IMR-90 (cell line): ENCODE measurements at regions not wholly inside any gene's neighbourhood (a gene's known extent, or its start where the extent isn't known, plus 50 kb on each side); places are given as distances from the start of the nearest gene placed in this dataset.

Experiments
- ATAC-seq: fragments of 200-7000 bp; cut with Tn5 transposase; 2 replicates; pipeline ENCODE4 v1.9.1; 2020; ENCODE audit warnings: low read depth, mild to moderate bottlenecking, moderate library complexity
- BruUV-seq: library from RNA; stranded (reverse); fragments of 400-500 nt; replicated peaks from 2 replicates; lab custom pipeline; 2021; lab: Mats Ljungman, UMichigan
- CTCF ChIA-PET: fragments of 300-600 bp; formaldehyde crosslinking; extraction: SDS; loops from one replicate; lab custom pipeline; 2021; ENCODE audit warnings: antibody characterized with exemption; lab: Yijun Ruan, JAX
- POLR2A ChIA-PET: fragments of 300-600 bp; sonication (Branson Sonifier 250); formaldehyde crosslinking; loops from one replicate; lab custom pipeline; 2022; ENCODE audit warnings: antibody characterized with exemption; ENCODE audit not compliant: unreplicated experiment; lab: Charles Lee
- DNase-seq: peaks from one replicate; pipeline ENCODE4 v3.0.0; 2013
- H2AFZ ChIP-seq: replicated peaks from 2 replicates; pipeline ENCODE3; 2013; ENCODE audit warnings: low read length, mild to moderate bottlenecking; ENCODE audit not compliant: poor library complexity
- H2AK5ac ChIP-seq: 2 replicates; pipeline ENCODE4 v1.6.1; 2013; ENCODE audit warnings: low read depth, low read length, inconsistent platforms
- H2AK9ac ChIP-seq: replicated peaks from 2 replicates; pipeline ENCODE3; 2013; ENCODE audit warnings: mild to moderate bottlenecking, low read depth, low read length, moderate library complexity; ENCODE audit not compliant: poor library complexity
- H2BK120ac ChIP-seq: 2 replicates; pipeline ENCODE4 v1.6.1; 2013; ENCODE audit warnings: low read depth, low read length, inconsistent platforms
- H2BK15ac ChIP-seq: 3 replicates; pipeline ENCODE4 v1.6.1; 2013; ENCODE audit warnings: low read depth, low read length, inconsistent platforms
- H2BK20ac ChIP-seq: 2 replicates; pipeline ENCODE4 v1.6.1; 2013; ENCODE audit warnings: low read depth, mild to moderate bottlenecking, inconsistent platforms, low read length, moderate library complexity
- H2BK5ac ChIP-seq: 2 replicates; pipeline ENCODE4 v1.6.1; 2013; ENCODE audit warnings: mild to moderate bottlenecking, low read depth, low read length, inconsistent platforms; ENCODE audit not compliant: poor library complexity, severe bottlenecking
- H3K14ac ChIP-seq: replicated peaks from 2 replicates; pipeline ENCODE4 v1.6.1; 2013; ENCODE audit warnings: low read depth, low read length, inconsistent platforms
- H3K18ac ChIP-seq: 2 replicates; pipeline ENCODE4 v1.6.1; 2013; ENCODE audit warnings: low read depth, low read length, control low read depth
- H3K23ac ChIP-seq: 2 replicates; pipeline ENCODE4 v1.6.1; 2013; ENCODE audit warnings: low read depth, low read length, inconsistent platforms
- H3K27ac ChIP-seq: 2 replicates; pipeline ENCODE4 v1.5.1; 2013; ENCODE audit warnings: mild to moderate bottlenecking, control low read depth, low read length; ENCODE audit not compliant: insufficient read depth
- H3K27me3 ChIP-seq: 2 replicates; pipeline ENCODE4 v1.6.1; 2013; ENCODE audit warnings: low read length; ENCODE audit not compliant: control insufficient read depth, insufficient read depth
- H3K36me3 ChIP-seq: 2 replicates; pipeline ENCODE4 v1.6.1; 2013; ENCODE audit warnings: low read length, mixed read lengths; ENCODE audit not compliant: control insufficient read depth, insufficient read depth
- H3K4ac ChIP-seq: 2 replicates; pipeline ENCODE4 v1.6.1; 2013; ENCODE audit warnings: low read depth, low read length, inconsistent platforms
- H3K4me1 ChIP-seq: 2 replicates; pipeline ENCODE4 v1.6.1; 2013; ENCODE audit warnings: low read length, mixed read lengths; ENCODE audit not compliant: control insufficient read depth, insufficient read depth
- H3K4me2 ChIP-seq: 2 replicates; pipeline ENCODE4 v1.6.1; 2013; ENCODE audit warnings: low read depth, mild to moderate bottlenecking, control low read depth, low read length, moderate library complexity
- H3K4me3 ChIP-seq: 2 replicates; pipeline ENCODE4 v1.5.1; 2013; ENCODE audit warnings: low read depth, mild to moderate bottlenecking, control low read depth, low read length, moderate library complexity; ENCODE audit not compliant: insufficient read depth
- H3K56ac ChIP-seq: 2 replicates; pipeline ENCODE4 v1.6.1; 2013; ENCODE audit warnings: low read length, inconsistent platforms; ENCODE audit not compliant: insufficient read depth; ENCODE audit errors: extremely low read depth
- H3K79me1 ChIP-seq, 2 experiments: 2 replicates each; pipeline ENCODE4 v1.6.1; 2013; ENCODE audit warnings: low read length in 2 of 2, inconsistent platforms in 1 of 2, low read depth in 1 of 2
- H3K9ac ChIP-seq: 2 replicates; pipeline ENCODE4 v1.6.1; 2013; ENCODE audit warnings: low read depth, low read length, control low read depth
- H3K9me1 ChIP-seq: 2 replicates; pipeline ENCODE4 v1.6.1; 2013; ENCODE audit warnings: low read length, inconsistent platforms; ENCODE audit not compliant: insufficient read depth
- H3K9me3 ChIP-seq: 2 replicates; pipeline ENCODE4 v1.6.1; 2013; ENCODE audit warnings: low read length; ENCODE audit not compliant: control insufficient read depth, insufficient read depth
- H4K20me1 ChIP-seq: 2 replicates; pipeline ENCODE4 v1.6.1; 2013; ENCODE audit warnings: low read length, inconsistent platforms; ENCODE audit not compliant: insufficient read depth
- H4K5ac ChIP-seq: 2 replicates; pipeline ENCODE4 v1.6.1; 2013; ENCODE audit warnings: mild to moderate bottlenecking, low read depth, low read length, control low read depth
- H4K8ac ChIP-seq, 2 experiments: 2 replicates each; pipeline ENCODE4 v1.6.1; 2013; ENCODE audit warnings: low read depth in 2 of 2, low read length in 2 of 2, control low read depth in 1 of 2, inconsistent platforms in 1 of 2
- H4K91ac ChIP-seq: 2 replicates; pipeline ENCODE4 v1.6.1; 2013; ENCODE audit warnings: low read depth, low read length, inconsistent platforms; ENCODE audit not compliant: insufficient read depth
- BHLHE40 ChIP-seq: fragments of 150-350 bp; IDR thresholded peaks from 2 replicates; pipeline ENCODE4 v1.6.1; 2016; ENCODE audit warnings: mild to moderate bottlenecking, low read depth, low read length
- CEBPB ChIP-seq: IDR thresholded peaks from 2 replicates; pipeline ENCODE4 v1.6.1; 2012; ENCODE audit warnings: low read depth, low read length, improper control_type of control experiment
- CHD1 ChIP-seq: IDR thresholded peaks from 2 replicates; pipeline ENCODE4 v1.6.1; 2012; ENCODE audit warnings: low read depth, low read length, improper control_type of control experiment
- FOS ChIP-seq: fragments of 150-350 bp; IDR thresholded peaks from 2 replicates; pipeline ENCODE4 v1.6.1; 2016; ENCODE audit warnings: low read depth, low read length
- MAFK ChIP-seq: IDR thresholded peaks from 2 replicates; pipeline ENCODE4 v1.6.1; 2012; ENCODE audit warnings: low read depth, low read length, improper control_type of control experiment
- MAZ ChIP-seq: IDR thresholded peaks from 2 replicates; pipeline ENCODE4 v1.6.1; 2012; ENCODE audit warnings: low read depth, mild to moderate bottlenecking, low read length, improper control_type of control experiment, moderate library complexity, borderline replicate concordance
- MXI1 ChIP-seq: IDR thresholded peaks from 2 replicates; pipeline ENCODE4 v1.6.1; 2012; ENCODE audit warnings: low read depth, mild to moderate bottlenecking, low read length, moderate library complexity, borderline replicate concordance
- NFE2L2 ChIP-seq: fragments of 150-350 bp; IDR thresholded peaks from 2 replicates; pipeline ENCODE4 v1.6.1; 2016; ENCODE audit warnings: low read depth, mild to moderate bottlenecking, low read length
- POLR2A ChIP-seq: IDR thresholded peaks from 2 replicates; pipeline ENCODE4 v1.6.1; 2012; ENCODE audit warnings: mild to moderate bottlenecking, low read depth, low read length
- RAD21 ChIP-seq: IDR thresholded peaks from 2 replicates; pipeline ENCODE4 v1.6.1; 2012; ENCODE audit warnings: low read length, improper control_type of control experiment
- RCOR1 ChIP-seq: IDR thresholded peaks from 2 replicates; pipeline ENCODE4 v1.6.1; 2012; ENCODE audit warnings: mild to moderate bottlenecking, low read length, improper control_type of control experiment; ENCODE audit not compliant: insufficient replicate concordance
- RFX5 ChIP-seq: IDR thresholded peaks from 2 replicates; pipeline ENCODE4 v1.8.0; 2012; ENCODE audit warnings: low read depth, mild to moderate bottlenecking, low read length, moderate library complexity
- SMC3 ChIP-seq: fragments of 150-350 bp; IDR thresholded peaks from 2 replicates; pipeline ENCODE4 v1.6.1; 2016; ENCODE audit warnings: low read depth, mild to moderate bottlenecking, antibody characterized with exemption, low read length, moderate library complexity
- WGBS, 2 experiments: methylation state at CpG; one replicate each; pipeline versions ENCODE4 v1.1.5 to v1.1.7; 2013; ENCODE audit warnings: missing lambda C conversion rate in 2 of 2; ENCODE audit not compliant: insufficient read length in 1 of 2; ENCODE audit errors: extremely low coverage in 2 of 2; 5-methylcytosine and 5-hydroxymethylcytosine counted together
- dilution Hi-C: fragments of 300-500 bp; cut with HindIII; formaldehyde crosslinking; loops from one replicate; pipeline ENCODE4 v1.14.3; 2018; ENCODE audit warnings: low sequenced_read_pairs; ENCODE audit not compliant: unreplicated experiment
- in situ Hi-C: fragments of 300-500 bp; cut with MboI; formaldehyde crosslinking; loops from 3 replicates; pipeline ENCODE4 v1.14.3; 2019; ENCODE audit warnings: low sequenced_read_pairs, inconsistent platforms, mixed read lengths
- intact Hi-C: fragments of 100-400 bp; cut with micrococcal nuclease; formaldehyde crosslinking; loops from 2 replicates; pipeline ENCODE4 v1.10.0; 2022
- TF ChIP-seq, protein P1 (sequence below): fragments of 150-350 bp; IDR thresholded peaks from 2 replicates; pipeline ENCODE4 v1.6.1; 2017; ENCODE audit warnings: mild to moderate bottlenecking, antibody characterized with exemption, low read length, low read depth
- TF ChIP-seq, protein P2 (sequence below): fragments of 150-350 bp; IDR thresholded peaks from 2 replicates; pipeline ENCODE4 v1.6.1; 2016; ENCODE audit warnings: low read depth, mild to moderate bottlenecking, low read length, moderate library complexity, borderline replicate concordance
- TF ChIP-seq, protein P3 (sequence below): conservative IDR thresholded peaks from 2 replicates; pipeline ENCODE4 v1.5.1; 2012; ENCODE audit warnings: mild to moderate bottlenecking, low read depth, low read length, improper control_type of control experiment

DNA sequence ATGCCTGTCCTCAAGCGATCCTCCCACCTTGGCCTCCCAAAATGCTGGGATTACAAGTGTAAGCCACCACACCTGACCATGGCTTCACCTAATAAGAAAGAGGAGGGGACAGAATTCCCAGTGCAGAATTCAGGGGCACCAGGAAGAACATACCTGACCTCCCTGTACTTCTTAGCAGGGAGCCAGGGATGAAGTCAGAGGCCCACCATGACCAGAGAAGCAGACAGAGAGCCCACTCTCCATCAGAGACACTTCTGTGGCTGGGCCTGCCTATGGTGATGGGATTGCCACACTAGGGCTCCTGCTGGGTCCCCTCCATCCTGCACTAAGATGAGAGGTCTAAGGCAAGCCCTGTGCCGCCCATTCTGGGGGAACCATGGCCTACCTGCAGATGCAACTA lies 157.4 kb upstream of the LYZL2 start:
- no peak overlapping the region for H3K14ac ChIP-seq
- dilution Hi-C loops: no loop called here

More for the DNA sequence above, 157.4 kb upstream of the LYZL2 start:
- Histone ChIP-seq H4K20me1 (no peaks in the 10 kb centered on the region), H2AK5ac (peak overlapping the region; percentile 77; the same call in 1 of the 2 replicates), H3K4me3 (no peak overlapping the region), H3K27ac (no peak overlapping the region), H3K9me3 (no peaks in the 10 kb centered on the region), H3K23ac (no peak overlapping the region), H3K4me2 (no peak overlapping the region), H4K8ac (no peak overlapping the region), H3K9me1 (peaks cover 16% of the 10 kb centered on the region), H2AFZ (no peak overlapping the region), H2BK5ac (no peak overlapping the region), H4K5ac (no peak overlapping the region), H2BK20ac (peak overlapping the region; percentile 88; the same call in 1 of the 2 replicates), H3K36me3 (no peaks in the 10 kb centered on the region), H3K27me3 (no peaks in the 10 kb centered on the region), H4K91ac (no peak overlapping the region), H3K79me1 (peaks cover 0 to 15% of the 10 kb centered on the region in 2 experiments; a peak in 2 of 4 replicates), H3K4me1 (peaks cover 22% of the 10 kb centered on the region), H2BK15ac (peak overlapping the region; percentile 5; the same call in 1 of the 3 replicates), H3K9ac (no peak overlapping the region), H2AK9ac (no peak overlapping the region), H3K4ac (peak overlapping the region; percentile 39), H3K18ac (no peak overlapping the region), H2BK120ac (peak overlapping the region; percentile 98; the same call in 1 of the 2 replicates), H3K56ac (no peak overlapping the region)
- DNase-seq (no peak), ATAC-seq (no peak)
- in situ Hi-C loops: loop anchor here (10.0 kb wide), 1 partner anchor 348 kb away; no protein-coding TSS in a partner anchor
- POLR2A ChIA-PET: interaction anchor here (0.9 kb wide), 1 partner anchor 347 kb away, joined by 4 read pairs; no protein-coding TSS in a partner anchor
- TF ChIP-seq, protein P1, sequence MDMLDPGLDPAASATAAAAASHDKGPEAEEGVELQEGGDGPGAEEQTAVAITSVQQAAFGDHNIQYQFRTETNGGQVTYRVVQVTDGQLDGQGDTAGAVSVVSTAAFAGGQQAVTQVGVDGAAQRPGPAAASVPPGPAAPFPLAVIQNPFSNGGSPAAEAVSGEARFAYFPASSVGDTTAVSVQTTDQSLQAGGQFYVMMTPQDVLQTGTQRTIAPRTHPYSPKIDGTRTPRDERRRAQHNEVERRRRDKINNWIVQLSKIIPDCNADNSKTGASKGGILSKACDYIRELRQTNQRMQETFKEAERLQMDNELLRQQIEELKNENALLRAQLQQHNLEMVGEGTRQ: no peak
- TF ChIP-seq NFE2L2 (no peak), MAFK (no peak), POLR2A (no peak), CEBPB (no peak), FOS (no peak), RCOR1 (no peak), CHD1 (no peak), MXI1 (no peak), MAZ (no peak), BHLHE40 (no peak), SMC3 (no peak), RAD21 (no peak), RFX5 (no peak)
- TF ChIP-seq, protein P2, sequence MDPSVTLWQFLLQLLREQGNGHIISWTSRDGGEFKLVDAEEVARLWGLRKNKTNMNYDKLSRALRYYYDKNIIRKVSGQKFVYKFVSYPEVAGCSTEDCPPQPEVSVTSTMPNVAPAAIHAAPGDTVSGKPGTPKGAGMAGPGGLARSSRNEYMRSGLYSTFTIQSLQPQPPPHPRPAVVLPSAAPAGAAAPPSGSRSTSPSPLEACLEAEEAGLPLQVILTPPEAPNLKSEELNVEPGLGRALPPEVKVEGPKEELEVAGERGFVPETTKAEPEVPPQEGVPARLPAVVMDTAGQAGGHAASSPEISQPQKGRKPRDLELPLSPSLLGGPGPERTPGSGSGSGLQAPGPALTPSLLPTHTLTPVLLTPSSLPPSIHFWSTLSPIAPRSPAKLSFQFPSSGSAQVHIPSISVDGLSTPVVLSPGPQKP: no peak
- TF ChIP-seq, protein P3, sequence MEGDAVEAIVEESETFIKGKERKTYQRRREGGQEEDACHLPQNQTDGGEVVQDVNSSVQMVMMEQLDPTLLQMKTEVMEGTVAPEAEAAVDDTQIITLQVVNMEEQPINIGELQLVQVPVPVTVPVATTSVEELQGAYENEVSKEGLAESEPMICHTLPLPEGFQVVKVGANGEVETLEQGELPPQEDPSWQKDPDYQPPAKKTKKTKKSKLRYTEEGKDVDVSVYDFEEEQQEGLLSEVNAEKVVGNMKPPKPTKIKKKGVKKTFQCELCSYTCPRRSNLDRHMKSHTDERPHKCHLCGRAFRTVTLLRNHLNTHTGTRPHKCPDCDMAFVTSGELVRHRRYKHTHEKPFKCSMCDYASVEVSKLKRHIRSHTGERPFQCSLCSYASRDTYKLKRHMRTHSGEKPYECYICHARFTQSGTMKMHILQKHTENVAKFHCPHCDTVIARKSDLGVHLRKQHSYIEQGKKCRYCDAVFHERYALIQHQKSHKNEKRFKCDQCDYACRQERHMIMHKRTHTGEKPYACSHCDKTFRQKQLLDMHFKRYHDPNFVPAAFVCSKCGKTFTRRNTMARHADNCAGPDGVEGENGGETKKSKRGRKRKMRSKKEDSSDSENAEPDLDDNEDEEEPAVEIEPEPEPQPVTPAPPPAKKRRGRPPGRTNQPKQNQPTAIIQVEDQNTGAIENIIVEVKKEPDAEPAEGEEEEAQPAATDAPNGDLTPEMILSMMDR: no peak
- no TSS peak for BruUV-seq
- intact Hi-C loops: loop anchor here (10.0 kb wide), 1 partner anchor 698 kb away; no protein-coding TSS in a partner anchor
- no CpG with 5 or more reads among the region's 2 CpGs for WGBS, 2 experiments
- CTCF ChIA-PET: interaction anchor here (0.6 kb wide), 1 partner anchor 291 kb away, joined by 3 read pairs; no protein-coding TSS in a partner anchor
